8988T (cell line): ENCODE measurements at regions not wholly inside any gene's neighbourhood (a gene's known extent, or its start where the extent isn't known, plus 50 kb on each side); places are given as distances from the start of the nearest gene placed in this dataset.
"Not testable (repeated sequence)": the region's sequence is repeated elsewhere in the genome, so short reads cannot be mapped to it uniquely, and the experiment has no call there.

Source experiments
- DNase-seq: peaks from one replicate; pipeline ENCODE4 v3.0.0; 2011

GRCh38 chr6:27804851-27805250, 107.3 kb downstream of the OR2B2 start:
- no peak for DNase-seq

GRCh38 chr6:27800731-27801373, 111.3 kb downstream of the OR2B2 start:
- DNase-seq: no peak

DNA sequence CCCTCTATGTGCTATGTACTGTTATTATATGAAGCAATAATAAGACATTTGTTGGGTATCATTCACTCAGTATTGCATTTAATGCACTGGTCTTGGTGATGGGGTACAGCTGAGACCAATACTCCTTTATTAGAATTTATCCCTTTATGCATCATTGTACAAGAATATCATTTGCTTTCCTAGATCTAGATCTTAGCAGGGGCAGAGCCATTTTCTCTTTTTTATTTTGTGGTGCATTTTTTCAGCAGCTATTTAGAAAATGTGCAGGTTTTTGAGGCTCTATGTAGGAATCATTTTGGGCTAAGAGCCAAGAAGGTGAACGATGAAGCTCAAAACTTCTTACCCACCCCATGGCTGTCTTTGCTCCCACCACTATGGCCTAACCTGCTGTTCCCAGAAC, 114.2 kb downstream of the OR2B2 start:
- no peak for DNase-seq

DNA sequence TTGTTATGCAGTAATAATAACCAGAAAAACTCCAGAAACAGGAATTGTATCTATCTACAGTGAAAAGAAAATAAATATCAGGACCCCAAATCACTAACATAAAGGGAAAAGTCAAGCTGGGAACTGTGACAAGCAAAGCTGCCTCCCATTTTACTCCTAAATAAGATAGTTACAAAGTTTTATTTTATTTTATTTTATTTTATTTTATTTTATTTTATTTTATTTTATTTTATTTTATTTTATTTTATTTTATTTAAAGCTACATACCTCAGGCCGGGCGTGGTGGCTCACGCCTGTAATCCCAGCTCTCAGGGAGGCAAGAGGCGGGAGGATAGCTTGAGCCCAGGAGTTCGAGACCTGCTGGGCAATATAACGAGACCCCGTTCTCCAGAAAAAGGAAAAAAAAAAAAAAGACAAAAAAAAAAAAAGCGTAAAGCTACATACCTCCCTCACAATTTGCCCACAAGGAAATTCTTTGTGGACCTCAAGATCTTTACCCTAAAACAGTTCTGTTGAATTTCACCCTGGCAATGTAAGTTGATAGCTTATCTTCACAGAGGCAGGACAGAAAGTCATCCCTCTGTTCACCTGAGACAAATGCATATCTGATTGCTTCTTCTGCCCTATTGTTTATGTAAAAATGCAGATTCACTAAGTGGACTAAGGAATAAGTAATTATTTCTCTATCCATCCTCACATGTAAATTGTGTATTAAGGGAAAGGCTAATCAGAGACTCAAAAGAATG, 115.3 kb downstream of the OR2B2 start:
- not testable (repeated sequence) for DNase-seq

DNA sequence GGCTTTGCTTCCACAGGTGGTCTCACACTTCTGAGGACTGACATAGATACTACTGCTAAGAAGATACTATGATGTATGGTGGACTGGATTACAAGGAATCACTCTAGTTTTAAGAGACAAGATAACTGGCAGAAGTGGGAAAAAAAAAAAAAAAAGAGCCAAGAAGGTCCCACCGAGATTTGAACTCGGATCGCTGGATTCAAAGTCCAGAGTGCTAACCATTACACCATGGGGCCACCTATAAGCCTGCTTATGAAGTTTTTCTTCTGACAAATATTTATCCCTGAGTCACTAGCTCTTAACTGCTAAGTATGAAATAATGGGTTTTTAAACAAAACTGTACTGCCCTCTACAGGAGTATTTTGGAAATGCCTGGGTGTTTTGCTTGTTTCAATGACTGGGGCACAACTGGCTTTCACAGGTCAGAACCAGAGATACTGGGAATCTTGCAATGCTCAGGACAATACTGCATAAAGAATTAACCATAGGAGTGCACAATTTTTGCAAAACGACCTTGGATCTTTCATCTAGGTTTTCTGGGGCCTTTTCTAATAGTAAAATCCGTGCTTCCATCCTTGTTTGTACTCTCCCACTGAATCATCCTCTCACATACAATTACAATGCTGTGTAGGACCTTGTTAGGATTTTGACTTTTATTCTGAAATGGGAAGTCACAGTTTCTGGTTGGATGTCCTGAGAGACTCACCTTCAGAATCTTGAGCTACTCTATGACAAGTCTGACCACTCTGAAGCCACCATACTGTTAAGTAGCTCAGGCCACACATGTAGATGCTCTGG, 116.3 kb downstream of the OR2B2 start:
- no peak for DNase-seq

- no peak for DNase-seq
These were observed 120.8 kb downstream of the OR2B2 start for GRCh38 chr6:27791182-27791943.

DNA sequence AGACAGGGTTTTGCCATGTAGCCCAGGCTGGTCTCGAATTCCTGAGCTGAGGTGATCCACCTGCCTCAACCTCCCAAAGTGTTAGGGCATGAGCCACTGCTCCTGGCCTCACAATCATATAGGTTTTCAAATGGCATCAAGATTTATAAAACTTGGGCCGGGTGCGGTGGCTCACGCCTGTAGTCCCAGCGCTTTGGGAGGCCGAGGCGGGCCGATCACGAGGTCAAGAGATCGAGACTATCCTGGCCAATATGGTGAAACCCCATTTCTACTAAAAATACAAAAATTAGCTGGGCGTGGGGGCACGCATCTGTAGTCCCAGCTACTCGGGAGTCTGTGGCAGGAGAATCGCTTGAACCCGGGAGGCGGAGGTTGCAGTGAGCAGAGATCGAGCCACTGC, 123.8 kb downstream of the OR2B2 start:
- not testable (repeated sequence) for DNase-seq

- no peak for DNase-seq
These were observed 126.1 kb downstream of the OR2B2 start for GRCh38 chr6:27786048-27786447.

- DNase-seq: no peak
These were observed 126.9 kb downstream of the OR2B2 start for GRCh38 chr6:27785294-27785693.

DNA sequence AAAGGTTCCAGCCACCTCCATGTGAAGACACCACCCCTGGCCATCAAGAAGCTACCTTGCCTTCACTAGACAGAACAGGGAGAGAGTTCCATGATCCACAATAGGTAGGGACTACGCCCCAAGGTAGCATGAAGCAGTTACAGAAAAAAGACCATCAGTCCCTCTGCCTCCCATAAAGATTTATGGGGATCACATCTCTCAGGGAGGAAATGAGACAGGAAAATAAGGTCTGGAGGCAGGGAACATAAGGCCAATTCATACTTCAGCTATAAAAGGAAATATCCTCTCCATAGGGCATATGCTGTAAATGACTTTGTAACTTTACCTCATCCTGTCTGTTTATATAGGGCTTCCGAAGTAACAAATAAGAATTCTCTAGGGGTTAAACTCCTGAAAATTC, 129.4 kb downstream of the OR2B2 start:
- DNase-seq: no peak

DNA sequence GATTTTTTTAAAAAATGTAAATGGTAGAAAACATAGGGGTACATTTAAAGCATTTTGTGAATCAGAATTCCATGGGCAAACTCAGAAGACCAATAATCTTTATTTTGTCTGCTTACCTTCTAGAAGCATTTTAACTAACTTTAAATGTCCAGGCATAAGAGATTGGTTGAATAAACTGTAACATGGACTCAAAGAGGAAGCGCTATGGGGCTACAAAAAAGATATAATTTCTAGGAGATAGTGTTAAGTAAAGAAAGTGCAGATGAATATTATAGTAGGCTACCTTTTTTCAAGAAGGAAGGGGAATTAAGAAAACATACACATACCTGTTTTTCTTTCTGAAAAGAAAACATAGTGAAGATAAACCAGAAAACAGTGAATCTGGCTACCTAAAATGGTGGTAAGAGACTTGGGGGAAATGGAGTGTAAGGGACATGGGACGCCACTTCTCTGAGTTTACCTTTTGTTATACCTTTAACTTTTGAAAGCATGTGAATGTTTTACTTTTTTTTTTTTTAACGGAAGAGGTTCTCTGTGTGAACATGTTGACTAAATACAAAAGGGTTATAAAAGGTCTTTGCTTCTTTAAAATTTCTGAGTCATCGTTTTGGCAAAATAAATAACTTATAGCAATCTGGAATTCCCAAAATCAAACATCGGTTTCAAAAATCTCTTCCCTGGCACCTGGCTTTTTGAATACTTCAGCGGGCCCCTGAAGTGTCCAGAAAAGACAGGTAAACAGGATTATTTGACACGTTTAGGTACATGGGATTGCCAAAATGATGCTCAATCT, 133.4 kb downstream of the OR2B2 start:
- no peak for DNase-seq

DNA sequence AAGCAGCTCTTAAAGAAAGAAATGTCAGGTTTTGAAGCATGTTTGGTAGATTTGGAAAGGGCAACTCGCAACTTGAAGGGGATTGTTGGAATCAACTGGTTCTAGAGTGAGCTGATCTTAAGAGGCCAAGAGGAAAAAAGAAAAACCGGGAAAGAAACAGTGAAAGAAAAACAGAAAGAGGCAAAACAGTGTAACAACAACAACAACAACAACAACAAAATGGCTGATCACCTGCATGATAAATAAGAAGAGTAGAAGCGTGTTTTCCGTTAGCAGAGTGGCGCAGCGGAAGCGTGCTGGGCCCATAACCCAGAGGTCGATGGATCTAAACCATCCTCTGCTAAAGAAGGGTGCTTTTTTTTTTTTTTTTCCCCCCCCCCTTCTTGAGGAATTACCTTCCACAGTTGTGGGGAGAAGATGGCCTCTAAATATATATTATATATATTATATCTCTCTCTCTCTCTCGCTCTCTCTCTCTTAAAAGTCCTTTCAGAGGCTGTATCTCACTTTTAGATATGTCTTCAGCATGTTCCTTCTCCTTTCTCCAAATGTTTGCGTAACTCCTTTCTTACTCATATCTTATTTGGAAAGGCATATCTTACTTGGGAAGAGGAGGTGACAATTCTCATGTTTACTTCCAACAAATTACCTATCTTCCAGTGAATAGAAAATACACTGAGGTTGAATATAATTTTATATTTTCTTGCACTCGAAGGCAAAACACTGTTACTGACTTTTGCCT, 134.4 kb downstream of the OR2B2 start:
- DNase-seq: no peak

DNA sequence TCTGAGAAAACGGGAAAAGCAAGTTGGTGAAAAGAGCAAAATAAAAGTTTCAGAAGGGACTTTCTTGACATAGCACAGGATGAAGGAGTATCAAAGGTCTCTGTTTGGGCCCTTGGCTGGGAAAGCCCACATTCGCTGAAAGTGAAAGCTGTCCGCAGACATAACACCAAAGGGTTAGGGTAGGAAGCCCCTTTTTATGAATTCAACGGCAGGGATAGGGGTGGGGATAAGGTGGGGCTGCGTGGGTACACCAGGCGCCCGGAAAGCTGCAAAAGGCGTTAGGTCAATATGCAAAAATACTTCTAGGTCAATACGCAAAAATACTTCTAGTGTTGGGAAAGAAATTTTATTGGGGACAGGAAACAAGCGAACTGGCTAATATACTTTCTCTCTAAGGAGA, 135.1 kb downstream of the OR2B2 start:
- no peak for DNase-seq

DNA sequence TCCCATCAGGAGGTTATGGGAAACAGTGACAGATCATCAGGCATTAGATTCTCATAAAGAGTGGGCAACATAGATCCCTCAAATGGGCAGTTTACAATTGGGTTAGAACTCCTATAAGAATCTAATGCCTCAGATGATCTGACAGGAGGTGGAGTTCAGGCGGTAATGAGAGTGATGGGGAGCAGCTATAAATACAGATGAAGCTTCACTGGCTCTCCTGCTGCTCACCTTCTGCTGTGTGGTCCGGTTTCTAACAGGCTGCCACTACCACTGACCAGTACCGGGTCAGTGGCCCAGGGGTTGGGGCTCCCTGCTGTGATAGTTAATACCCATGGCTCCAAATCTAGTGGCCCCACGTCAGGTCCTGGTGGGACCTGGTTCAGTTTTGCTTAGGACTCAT, 135.7 kb downstream of the OR2B2 start:
- no peak for DNase-seq

DNA sequence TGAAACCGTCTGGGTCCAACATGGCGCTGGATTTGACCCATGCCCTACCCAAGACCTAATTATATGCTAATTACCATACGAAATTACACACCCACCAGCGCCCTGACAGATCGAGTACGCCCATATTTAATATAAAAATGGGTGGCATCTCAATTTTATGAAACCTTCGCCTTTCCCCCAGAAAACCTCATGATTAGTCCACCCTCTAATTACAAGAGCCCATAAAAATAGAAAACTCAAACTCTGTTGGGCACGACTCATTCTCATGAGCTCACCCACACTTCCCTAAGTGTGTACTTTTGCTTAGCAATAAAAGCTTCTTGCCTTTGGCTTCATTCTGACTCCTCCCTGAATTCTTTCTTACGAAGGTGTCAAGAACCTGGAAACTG, 136.4 kb downstream of the OR2B2 start:
- no peak for DNase-seq

- DNase-seq: not testable (repeated sequence)
These were observed 136.9 kb downstream of the OR2B2 start for GRCh38 chr6:27775138-27775795.

GRCh38 chr6:27774264-27774600, 138.0 kb downstream of the OR2B2 start:
- not testable (repeated sequence) for DNase-seq

- DNase-seq: not testable (repeated sequence)
These were observed 138.5 kb downstream of the OR2B2 start for GRCh38 chr6:27773542-27774263.

- peak; percentile 50 for DNase-seq
These were observed 139.8 kb downstream of the OR2B2 start for GRCh38 chr6:27772261-27773001.

DNA sequence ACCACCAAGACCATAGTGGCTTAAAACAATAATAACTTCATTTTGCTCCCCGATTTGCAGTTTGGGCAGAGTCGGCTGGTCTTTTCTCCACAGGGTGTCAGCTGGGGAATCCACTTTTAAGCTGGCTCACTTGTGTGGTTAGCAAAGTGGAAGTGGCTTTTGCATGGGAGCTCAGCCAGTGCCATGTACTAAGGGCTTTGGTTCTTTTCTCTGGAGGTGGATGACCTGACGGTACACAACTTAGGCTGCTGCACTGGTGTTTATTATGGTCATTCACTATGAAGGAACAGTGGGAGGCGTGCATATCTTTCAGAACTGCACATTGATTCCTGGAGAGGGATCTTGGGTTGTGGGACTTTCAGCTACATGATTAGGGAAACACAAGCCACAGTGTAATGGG, 141.0 kb downstream of the OR2B2 start:
- no peak for DNase-seq
